ENCODE measurements at regions not wholly inside any gene's neighbourhood (a gene's known extent, or its start where the extent isn't known, plus 50 kb on each side); places are given as distances from the start of the nearest gene placed in this dataset.
"Not testable (repeated sequence)": the region's sequence is repeated elsewhere in the genome, so short reads cannot be mapped to it uniquely, and the experiment has no call there.

DNA sequence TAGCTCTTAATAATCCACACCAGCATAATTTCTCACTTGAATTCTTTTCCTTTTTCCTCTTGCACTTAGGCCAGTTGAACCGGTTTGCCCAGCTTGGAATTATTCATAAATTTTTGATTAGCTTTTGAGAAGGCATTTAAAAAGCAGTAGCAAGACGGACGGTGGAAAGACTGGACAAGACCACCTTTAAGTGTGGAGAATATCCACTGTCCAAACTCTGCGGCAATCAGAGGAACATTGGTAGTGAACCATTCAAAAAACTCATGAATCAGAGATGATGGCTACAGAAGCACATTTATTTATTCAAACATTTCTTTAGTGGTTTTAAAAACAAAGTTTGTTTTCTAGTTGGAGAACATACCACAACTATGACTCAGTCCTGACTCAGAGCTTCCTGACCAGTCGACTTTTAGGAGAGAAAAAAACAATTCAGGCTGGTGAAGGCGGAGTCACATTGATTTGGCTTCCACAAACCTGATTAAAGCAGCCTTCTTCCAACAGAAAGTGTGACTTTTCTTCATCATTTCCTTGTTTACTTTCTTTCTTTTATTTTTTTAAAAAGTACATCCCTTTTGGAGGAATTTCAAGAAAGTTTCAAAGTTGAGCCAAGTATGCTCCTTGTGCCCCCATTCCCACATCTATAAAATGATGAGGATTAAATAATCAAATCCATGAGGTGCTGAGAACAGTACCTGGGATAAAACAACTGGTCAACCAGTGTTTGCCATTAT, 128.8 kb downstream of the ADSS2 start:
- DNase-seq (ENCODE audit: low spot score): peak; percentile 40

DNA sequence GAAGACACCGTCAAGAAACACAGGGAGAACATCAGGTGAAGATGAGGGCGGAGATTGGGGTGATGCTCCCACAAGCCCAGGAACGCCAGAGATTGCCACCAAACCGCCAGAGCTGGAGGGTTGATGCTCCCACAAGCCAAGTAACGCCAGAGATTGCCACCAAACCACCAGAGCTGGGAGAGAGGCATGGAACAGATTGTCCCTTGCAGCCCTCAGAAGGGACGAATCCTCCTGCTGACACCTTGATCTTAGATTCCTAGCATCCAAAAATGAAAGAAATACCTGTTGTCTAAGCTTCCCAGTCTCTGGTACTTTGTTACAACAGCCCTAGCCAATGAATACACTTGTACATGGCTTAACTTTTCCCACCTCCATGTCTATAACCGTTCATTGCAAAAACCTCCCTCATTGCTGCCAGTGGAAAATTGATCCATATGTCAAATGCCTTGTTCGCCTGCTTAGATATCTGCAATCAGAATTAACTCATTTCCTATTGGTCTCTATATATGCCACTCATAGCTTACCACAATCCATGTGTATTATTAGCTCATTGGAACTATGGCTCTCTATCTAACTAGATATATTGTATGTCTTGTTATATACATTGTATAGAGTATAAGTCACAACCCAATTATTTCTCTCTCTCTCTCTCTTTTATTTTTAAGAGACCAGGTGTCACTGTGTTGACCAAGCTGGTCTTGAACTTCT, 127.4 kb downstream of the ADSS2 start:
- no peak for DNase-seq (ENCODE audit: low spot score)

DNA sequence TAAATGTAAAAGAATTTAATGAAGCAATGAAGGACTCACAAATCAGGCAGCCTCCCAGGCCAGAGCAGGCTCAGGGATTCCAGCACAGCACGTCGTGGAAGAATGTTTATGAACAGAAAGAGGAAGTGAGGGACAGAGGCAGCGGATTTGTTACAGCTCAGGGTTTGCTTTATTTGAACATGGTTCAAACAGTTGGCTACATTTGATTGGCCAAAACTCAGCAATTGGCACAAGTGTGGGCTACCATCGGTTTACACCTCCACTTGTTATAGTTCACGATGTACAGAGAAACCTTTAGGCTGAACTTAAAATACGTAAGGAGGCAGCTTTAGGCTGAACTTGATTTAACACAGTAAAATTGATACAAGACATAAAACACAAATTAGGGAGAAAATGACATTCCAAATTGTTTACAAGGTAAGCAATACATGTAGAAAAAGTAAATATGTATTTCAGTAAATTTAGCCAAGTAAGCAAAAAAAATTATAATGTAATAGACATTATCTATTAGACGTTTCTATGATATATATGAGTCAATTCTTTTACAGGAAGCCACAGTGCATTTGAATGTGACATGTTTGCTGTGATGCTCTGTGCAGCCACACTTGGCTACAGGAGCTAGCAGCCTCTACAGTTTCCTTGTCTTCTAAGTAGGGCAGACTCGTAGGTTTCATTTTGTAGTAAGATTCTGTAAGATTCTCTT, 126.5 kb downstream of the ADSS2 start:
- DNase-seq (ENCODE audit: low spot score): peak; percentile 50

DNA sequence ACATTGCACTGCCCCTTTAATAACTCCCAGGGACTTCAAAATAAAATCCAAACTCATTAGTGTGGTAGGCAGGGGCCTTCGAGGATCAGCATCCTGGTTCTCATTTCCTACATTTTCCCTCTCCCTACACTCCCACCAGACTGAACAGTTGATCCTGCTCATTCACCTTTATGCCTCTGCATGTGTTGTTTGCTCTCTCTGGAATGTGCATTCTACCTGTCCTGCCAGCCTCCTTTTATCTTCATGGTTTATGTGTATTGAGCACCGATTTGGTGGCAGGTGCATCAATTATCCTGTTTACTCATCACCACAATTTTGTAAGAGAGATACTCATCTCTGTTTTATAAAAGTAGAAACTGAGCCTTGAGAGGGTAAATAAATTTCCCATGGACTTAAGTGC, 125.0 kb downstream of the ADSS2 start:
- DNase-seq (ENCODE audit: low spot score): no peak

DNA sequence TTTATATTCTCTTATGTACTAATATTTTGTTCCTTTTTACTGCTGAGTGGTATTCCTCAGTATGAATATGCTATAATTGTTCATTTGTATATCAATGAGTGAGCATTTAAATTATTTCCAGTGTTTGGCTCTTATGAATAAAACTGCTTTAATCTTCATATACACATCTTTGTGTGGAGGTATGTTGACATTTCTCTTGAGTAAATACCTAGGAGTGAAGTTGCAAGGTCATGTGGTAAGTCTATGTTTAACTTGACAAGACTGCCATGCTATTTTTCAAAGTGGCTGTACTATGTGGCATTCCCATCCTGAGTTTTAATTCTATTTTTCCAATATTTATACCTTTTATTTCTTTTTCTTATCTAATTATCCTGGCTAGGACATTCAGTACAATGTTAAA, 124.2 kb downstream of the ADSS2 start:
- DNase-seq (ENCODE audit: low spot score): no peak

DNA sequence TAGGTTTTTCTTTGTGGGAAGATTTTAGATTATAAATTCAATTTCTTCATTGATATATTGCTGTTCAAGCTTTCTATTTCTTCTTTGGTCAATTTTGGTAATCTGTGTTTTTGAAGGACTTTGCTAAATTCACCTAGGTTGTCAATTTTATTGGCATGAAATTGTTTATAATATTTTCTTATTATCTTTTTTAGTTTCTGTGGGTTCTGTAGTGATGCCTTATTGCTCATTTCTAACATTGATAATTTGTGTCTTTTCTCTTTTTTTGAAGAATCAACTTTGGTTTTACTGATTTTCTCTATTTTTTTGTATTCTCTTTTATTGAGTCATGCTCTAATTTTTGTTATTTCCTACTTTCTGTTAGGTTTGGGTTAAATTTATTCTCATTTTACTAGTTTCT, 123.2 kb downstream of the ADSS2 start:
- no peak for DNase-seq (ENCODE audit: low spot score)

DNA sequence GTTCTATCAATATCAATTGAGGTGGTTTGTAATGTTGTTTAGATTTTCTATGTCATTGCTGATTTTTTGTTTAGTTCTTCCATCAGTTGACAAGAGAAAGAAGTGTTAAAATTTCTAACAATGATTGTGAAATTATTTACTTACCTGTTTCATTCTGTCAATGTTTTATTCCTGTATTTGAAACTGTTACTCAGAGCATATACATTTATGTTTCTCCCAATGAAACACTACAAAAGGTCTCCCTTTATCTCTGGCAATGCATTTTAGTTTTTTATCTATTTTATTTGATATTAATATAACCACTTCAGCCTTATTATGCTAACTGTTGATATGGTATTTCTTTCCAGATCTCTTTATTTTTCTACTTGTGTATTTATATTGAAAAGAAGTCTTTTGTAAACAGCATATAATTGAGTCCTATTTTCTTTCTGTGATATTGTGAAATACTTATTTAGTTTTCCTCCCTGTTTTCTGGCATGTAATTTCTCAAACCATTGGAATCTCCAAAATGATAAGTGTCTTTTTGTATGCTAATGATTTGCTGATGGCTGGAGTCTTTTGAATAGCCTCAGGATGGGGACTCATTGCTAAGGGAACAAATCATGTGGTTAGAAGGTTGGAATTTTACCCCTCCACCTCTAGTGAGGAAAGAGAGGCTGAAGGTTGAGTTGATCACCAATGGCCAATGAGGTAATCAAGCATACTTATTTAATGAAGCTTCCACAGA, 122.0 kb downstream of the ADSS2 start:
- DNase-seq (ENCODE audit: low spot score): no peak

DNA sequence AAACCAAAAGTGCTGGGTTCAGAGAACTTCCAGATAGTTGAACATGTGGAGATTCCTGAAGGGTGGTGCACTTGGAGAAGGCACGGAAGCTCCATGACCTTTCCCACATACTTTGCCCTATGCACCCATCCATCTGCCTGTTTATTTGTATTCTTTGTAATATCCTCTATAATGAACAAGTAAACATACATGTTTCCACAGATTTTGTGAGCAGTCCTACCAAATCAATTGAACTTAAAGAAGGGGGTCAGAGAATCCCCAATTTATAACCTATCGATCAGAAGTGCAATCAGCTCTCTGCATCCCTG, 121.4 kb downstream of the ADSS2 start:
- DNase-seq (ENCODE audit: low spot score): no peak

DNA sequence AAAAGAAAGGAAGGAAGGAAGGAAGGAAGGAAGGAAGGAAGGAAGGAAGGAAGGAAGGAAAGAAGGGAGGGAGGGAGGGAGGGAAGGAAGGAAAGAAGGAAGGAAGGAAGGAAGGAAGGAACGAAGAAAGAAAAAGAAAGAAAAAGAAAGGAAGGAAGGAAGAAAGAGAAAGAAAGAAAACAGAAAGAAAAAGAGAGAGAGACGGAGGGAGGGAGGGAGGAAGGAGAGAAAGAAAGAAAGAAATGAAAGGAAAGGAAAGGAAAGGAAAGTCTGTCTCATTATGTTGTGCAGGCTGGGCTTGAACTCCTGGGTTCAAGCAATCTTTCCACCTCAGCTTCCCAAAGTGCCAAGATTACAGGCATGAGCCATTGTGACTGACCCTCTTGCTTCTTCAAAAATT, 118.9 kb downstream of the ADSS2 start:
- DNase-seq (ENCODE audit: low spot score): not testable (repeated sequence)

DNA sequence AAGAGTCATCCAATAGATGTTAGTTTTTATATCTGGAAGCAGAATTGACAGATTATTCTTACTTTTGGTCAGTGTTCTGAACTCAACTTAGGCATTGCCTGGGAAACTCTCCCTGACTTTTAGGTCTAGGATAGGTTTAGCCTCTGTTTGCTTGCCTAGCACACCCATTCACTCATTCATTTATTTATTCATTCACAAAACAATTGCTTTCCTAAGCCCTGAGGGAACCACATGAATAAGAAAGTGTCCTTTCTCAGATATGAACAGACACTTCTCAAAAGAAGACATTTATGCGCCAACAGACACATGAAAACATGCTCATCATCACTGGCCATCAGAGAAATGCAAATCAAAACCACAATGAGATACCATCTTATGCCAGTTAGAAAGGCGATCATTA, 117.4 kb downstream of the ADSS2 start:
- DNase-seq (ENCODE audit: low spot score): not testable (repeated sequence)

DNA sequence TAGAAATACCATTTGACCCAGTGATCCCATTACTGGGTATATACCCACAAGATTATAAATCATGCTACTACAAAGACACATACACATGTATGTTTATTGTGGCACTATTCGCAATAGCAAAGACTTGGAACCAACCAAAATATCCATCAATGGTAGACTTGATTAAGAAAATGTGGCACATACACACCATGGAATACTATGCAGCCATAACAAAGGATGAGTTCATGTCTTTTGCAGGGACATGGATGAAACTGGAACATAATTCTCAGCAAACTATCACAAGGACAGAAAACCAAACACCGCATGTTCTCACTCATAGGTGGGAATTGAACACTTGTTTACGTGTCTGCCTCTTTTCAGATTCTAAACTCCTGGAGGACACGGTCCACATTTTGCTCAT, 116.9 kb downstream of the ADSS2 start:
- DNase-seq (ENCODE audit: low spot score): not testable (repeated sequence)

DNA sequence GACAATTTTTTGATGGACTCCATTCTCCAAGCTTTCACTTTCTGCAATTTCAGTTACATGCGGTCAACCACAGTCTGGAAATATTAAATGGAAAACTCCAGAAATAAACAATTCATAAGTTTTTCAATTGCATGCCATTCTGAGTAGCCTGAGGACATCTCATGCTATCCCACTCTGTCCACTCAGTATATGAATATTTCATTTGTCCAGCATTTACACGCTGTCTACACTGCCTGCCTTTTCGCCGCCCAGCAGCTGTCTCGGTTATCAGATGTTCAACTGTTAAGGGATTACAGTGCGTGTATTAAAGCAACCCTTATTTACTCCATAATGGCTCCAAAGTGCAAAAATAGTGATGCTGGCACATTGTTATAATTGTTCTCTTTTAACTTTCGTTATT, 116.3 kb downstream of the ADSS2 start:
- no peak for DNase-seq (ENCODE audit: low spot score)

DNA sequence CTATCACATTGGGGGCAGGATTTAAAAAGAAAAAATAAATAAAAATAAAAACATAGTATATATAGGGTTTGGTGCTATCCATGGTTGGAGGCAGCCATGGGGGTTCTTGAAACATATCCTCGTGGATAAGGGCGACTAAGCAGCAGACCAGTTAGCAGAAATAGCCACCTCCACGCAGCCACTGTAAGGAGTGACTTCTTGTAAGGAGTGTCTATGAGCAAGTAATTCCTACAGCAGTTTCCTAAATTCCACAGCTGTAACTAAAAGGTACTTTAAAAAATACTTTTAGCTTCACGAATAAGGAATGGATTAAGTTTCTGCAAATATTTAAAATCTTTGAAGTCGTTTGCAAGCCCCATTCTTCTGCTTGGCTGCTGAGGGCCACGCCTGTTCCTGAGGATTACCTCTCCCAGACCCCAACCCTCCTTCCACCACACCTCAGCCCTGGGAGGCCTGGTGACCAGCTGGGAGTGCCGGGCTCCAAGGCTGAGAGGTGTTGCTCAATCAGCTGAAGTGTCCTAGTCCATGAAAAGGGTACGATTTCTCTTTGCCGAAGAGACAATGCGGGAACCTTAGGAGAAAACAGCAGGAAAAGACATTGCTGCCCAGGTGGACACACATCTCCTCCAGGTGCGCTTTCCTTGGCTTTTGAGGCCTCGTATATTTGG, 115.3 kb downstream of the ADSS2 start:
- no peak for DNase-seq (ENCODE audit: low spot score)

DNA sequence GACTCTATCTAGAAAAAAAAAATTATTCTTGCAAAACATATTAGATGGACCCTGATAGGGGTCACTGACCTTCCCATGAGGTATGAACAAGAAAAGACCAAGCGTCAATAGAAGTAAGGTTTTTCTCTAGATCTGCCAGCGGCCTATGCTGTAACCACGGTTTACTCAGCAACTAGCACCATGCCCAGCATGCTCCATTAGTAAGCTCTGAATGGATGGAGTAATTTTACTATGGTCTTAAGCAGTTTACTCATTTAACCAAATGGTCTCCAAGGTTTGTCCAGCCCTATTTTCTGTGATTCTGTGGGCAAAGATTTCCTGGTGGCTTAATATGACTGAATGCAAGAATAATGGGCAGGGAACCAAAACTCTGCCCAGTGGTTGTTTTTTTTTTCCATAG, 113.9 kb downstream of the ADSS2 start:
- no peak for DNase-seq (ENCODE audit: low spot score)

DNA sequence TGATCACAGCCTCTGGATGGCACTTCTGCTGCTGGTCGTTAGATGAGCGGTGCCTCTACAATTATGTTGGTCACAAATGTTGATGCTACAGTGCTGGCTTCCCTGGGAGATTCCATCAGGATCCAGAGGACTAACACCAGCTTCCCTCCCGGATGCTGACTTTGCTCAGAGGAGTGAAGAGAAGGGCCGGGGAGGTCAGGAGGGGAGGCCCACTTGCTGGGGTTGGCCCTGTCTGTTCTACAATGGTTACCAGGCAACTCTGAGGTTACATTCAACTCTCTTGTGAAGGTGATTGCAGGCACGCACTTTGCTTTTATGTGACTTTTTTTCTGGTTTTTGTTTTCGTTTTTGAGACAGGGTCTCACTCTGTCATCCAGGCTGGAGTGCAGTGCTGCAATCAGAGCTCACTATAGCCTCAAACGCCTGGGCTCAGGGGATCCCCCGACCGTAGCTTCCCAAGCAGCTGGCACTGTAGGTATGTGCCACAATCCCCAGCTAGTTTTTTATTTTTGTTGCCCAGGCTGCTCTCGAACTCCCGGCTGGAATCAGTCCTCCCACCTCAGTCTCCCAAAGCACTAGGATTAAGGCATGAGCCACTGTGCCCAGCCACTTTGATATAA, 112.5 kb downstream of the ADSS2 start:
- DNase-seq (ENCODE audit: low spot score): no peak

DNA sequence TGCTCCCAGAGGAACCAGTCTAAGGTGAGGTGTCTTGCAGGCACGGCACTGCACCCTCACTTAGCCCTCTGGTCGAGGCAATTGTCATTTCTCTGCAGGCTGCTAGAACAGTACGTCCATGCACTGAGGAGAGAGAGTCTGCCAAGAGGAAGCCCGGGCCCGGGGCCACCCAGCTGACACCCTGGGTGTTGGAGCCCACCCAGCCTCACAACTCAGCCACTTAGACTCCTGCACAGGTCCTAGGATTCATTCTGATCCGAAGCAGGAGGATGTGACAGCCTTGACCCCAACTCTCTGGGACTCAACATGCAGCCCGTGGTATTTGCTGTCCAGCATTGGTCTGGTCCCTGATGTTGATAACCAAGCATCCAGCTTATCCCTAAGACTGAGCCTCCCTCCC, 111.9 kb downstream of the ADSS2 start:
- DNase-seq (ENCODE audit: low spot score): no peak

DNA sequence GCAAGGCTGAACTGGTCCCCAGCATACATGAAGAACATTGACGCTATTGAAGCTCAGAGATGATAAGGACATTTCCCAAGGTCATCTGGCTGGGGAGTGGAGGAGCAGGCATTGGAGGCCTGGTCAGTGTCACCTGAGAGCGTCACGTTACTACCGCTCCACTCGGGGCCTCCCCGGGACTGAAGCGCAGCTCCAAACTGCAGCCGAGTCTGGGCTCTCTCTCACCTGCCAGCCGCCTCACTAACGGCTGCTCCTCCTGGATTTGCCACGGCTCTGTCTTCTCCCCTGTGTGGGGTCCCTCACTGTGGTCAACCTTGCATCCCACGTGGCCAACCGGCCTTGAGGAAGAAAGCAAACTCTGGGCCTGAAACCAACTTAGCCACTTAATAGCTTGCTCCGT, 111.3 kb downstream of the ADSS2 start:
- DNase-seq (ENCODE audit: low spot score): no peak

DNA sequence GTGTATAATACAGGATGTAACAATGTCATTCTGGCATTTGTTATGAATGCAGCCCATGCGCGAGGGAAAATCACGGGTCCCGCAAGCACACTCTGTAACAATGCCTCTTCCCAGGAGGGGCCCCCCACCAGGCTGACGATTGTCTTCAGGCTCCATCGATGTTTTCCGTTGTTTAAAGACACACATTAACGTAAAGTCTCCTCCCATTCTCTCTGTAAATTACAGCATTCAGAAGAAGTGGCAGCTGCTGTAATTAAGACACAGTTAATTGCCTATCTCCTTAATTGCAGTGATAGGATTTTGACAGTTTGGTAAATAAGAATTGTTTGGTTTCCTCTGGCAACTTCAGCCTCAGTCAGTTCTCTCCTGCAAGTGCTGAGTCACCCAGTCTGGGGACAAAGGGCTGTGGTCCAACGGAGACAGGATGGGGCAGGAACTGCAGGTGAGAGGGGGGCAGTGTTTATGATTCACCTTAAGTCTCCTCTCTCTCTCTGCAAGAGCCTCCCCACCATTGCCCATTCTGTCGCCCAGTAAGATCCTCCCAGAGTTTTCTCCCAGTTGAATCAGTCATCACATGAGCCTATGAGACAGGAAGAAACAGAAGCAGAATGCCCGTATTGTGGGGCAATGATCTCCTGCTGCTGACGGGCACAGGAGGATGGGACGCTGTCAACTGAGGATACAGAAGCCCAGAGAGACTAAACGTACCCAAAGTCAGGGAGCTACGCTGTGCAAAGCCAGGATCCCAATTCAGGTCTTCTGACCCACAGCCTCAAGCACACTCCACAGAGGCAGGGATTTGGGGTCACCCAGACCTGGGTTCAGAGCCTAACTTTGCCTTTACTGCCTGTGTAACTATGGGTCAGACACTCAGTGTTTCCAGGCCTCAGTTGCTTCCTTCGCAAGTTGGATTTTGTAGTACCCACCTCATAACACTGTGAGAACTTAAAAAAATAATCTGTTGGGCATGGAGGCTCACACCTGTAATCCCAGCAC, 110.0 kb downstream of the ADSS2 start:
- DNase-seq (ENCODE audit: low spot score): peak; percentile 80

DNA sequence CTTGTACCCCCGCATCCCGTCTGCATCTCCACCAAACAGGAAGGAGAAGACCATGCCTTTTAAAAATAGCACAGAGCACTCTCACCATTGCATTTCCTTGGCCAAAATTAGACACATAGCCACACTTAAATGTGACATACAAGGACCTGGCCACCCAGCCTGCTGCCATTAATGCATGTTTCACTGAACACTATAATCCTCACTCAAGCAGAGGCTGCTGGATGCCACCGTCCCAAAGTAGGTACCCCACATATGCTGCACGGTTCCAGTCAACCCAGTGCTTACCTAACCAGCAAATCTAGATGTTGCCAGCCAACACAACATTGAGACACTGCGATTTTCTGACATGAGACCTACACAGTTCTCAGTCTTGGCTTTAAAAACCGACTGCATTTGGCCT, 107.7 kb downstream of the ADSS2 start:
- no peak for DNase-seq (ENCODE audit: low spot score)

DNA sequence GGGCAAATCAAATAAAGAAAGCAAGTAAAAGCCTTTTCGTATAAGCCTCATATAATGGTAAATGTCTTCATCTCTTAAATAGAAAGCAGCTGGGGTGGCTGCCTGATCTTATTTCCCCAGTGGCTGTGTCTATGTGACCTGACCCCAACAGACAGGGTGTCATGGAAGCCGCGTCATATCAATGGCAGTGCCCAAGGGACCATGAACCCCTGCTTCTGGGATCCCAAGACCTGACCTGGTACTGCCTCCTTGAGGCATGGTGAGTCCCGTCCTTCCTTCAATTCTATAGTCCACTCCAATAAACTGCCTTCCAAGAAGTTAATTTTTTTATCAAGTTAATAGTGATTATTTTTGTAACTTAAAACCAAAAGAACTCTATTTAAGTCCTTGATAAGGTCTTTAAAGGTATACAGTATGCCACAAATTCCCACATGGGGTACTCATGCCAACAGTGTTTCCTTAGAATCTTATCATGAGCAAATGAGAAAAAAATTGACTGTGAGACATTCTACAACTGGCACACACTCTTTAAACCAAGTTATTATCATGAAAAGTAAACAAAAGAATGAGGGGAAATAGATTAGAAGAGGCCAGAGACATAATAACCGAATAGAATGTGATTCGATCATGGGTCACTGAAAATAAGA, 104.6 kb downstream of the ADSS2 start:
- DNase-seq (ENCODE audit: low spot score): no peak

Measured in Ammon's horn (tissue), 1 donor.